ENCODE measurements at regions not wholly inside any gene's neighbourhood (a gene's known extent, or its start where the extent isn't known, plus 50 kb on each side); places are given as distances from the start of the nearest gene placed in this dataset.
"Not testable (repeated sequence)": the region's sequence is repeated elsewhere in the genome, so short reads cannot be mapped to it uniquely, and the experiment has no call there.

DNA sequence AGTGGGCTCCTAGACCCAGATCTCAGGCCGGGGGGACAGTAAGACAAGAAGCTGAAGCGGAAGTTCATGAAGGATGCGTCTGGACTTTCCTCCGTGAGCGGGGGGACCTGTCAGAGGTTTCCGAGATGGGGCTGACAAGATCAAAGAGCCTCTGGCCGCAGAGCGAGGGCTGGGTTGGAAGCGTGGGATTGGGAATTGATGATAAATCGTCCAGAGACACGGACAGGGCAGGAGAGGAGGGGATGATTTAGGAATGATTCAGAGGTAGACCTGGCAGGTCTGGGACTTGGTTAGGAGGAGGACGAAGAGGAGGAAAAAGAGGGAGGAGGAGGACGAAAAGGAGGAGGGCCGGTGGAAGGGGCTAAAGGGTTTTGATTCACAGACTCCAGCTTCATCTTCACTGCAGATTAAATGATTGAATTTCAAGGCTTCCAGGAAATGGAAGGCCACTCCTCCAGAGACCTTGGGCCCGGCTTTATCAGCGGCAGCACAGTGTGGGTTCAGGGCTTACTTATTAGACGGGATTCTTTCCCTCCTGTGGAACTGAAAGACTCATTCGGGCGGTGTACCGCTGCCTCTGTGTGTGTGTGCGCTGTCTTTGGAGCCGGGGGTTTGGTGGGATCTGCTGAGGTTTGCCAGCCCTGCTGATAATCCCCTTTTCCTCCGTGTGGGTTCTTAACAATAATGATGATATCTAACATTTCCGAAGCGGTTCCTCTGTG lies 85.7 kb upstream of the SLC45A1 start:
- Histone ChIP-seq H3K36me3 (ENCODE audit: control insufficient read depth in 2 of 2, insufficient read depth in 2 of 2, low read length in 1 of 2) (no peaks in the 10 kb centered on the region), H3K27me3 (ENCODE audit: control insufficient read depth in 1 of 2, insufficient read depth in 2 of 2, low read length in 2 of 2) (no peaks in the 10 kb centered on the region), H3K27ac (ENCODE audit: low read depth in 2 of 2, low read length in 1 of 2) (no peak overlapping the region), H3K4me1 (ENCODE audit: control insufficient read depth in 2 of 2, insufficient read depth in 2 of 2, low read length in 1 of 2) (no peaks in the 10 kb centered on the region), H3K9me3 (ENCODE audit: control insufficient read depth in 2 of 2, insufficient read depth in 1 of 2, low read depth in 1 of 2, low read length in 1 of 2) (no peaks in the 10 kb centered on the region), H3K4me3 (ENCODE audit: low read depth in 1 of 2, low read length in 2 of 2) (no peak overlapping the region)
- WGBS, 2 donors: 68% methylated on average over 25 of the region's 25 CpGs

DNA sequence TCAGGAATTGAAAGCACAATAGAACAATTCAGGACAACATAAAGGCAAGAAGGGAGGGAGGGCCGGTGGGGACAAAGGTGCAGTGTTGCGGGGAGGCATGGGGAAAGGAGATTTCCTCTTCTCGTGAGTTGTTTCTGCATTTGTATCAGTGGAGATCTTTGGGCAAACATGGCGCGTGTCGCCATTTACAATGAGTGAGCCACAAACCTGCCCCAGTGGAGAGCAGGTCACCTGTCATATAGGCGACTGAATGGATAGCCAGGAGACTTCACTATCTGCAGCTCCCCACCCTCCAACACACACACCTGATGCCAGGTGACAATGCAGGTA lies 87.7 kb upstream of the SLC45A1 start:
- Histone ChIP-seq H3K4me3 (ENCODE audit: low read depth in 1 of 2, low read length in 2 of 2) (no peak overlapping the region), H3K9me3 (ENCODE audit: control insufficient read depth in 2 of 2, insufficient read depth in 1 of 2, low read depth in 1 of 2, low read length in 1 of 2) (no peaks in the 10 kb centered on the region), H3K27ac (ENCODE audit: low read depth in 2 of 2, low read length in 1 of 2) (no peak overlapping the region), H3K4me1 (ENCODE audit: control insufficient read depth in 2 of 2, insufficient read depth in 2 of 2, low read length in 1 of 2) (no peaks in the 10 kb centered on the region), H3K36me3 (ENCODE audit: control insufficient read depth in 2 of 2, insufficient read depth in 2 of 2, low read length in 1 of 2) (no peaks in the 10 kb centered on the region), H3K27me3 (ENCODE audit: control insufficient read depth in 1 of 2, insufficient read depth in 2 of 2, low read length in 2 of 2) (no peaks in the 10 kb centered on the region)
- WGBS, 2 donors: 71 to 84% methylated on average over 7 of the region's 7 CpGs

DNA sequence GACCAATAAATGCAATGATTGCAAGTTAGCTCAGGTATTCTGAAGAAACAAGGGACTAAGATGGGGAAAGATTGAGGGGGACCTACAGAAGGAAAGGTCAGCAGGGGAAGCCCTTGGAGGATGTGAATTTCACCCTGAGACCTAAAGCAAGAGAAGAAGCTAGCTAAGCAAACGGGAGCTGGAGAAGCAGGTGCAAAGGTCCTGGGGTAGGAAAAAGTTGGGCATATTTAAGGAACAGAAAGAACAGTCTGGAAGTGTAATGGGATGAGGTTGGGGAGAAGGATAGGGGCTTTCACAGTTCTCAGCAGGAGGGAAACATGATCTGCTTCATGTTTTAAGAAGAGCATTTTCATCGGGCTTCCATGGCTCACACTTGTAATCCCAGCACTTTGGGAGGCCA lies 89.7 kb upstream of the SLC45A1 start:
- H3K4me1 ChIP-seq (ENCODE audit: control insufficient read depth in 2 of 2, insufficient read depth in 2 of 2, low read length in 1 of 2): no peaks in the 10 kb centered on the region
- WGBS, 2 donors: 90 to 100% methylated on average over 2 of the region's 2 CpGs

DNA sequence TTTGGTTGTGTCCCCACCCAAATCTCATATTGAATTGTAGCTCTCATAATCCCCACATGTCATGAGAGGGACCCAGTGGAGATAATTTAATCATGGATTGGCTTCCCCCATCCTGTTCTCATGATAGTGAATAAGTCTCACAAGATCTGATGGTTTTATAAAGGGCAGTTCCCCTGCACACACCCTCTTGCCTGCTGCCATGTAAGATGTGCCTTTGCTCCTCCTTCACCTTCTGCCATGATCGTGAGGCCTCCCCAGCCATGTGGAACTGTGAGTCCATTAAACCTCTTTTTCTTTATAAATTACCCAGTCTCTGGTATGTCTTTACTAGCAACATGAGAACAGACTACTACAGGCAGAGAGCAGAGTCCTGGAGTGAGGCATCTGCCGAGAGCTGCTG lies 90.2 kb upstream of the SLC45A1 start:
- not testable (repeated sequence) for H3K4me1 ChIP-seq (ENCODE audit: control insufficient read depth in 2 of 2, insufficient read depth in 2 of 2, low read length in 1 of 2); H3K9me3 ChIP-seq (ENCODE audit: control insufficient read depth in 2 of 2, insufficient read depth in 1 of 2, low read depth in 1 of 2, low read length in 1 of 2); H3K36me3 ChIP-seq (ENCODE audit: control insufficient read depth in 2 of 2, insufficient read depth in 2 of 2, low read length in 1 of 2); H3K4me3 ChIP-seq (ENCODE audit: low read depth in 1 of 2, low read length in 2 of 2); H3K27ac ChIP-seq (ENCODE audit: low read depth in 2 of 2, low read length in 1 of 2); H3K27me3 ChIP-seq (ENCODE audit: control insufficient read depth in 1 of 2, insufficient read depth in 2 of 2, low read length in 2 of 2)
- 92 to 97% methylated on average over 2 of the region's 2 CpGs for WGBS, 2 donors

More for the DNA sequence above, 89.7 kb upstream of the SLC45A1 start:
- Histone ChIP-seq H3K27ac (ENCODE audit: low read depth in 2 of 2, low read length in 1 of 2) (no peak overlapping the region), H3K4me3 (ENCODE audit: low read depth in 1 of 2, low read length in 2 of 2) (no peak overlapping the region), H3K9me3 (ENCODE audit: control insufficient read depth in 2 of 2, insufficient read depth in 1 of 2, low read depth in 1 of 2, low read length in 1 of 2) (no peaks in the 10 kb centered on the region), H3K36me3 (ENCODE audit: control insufficient read depth in 2 of 2, insufficient read depth in 2 of 2, low read length in 1 of 2) (no peaks in the 10 kb centered on the region), H3K27me3 (ENCODE audit: control insufficient read depth in 1 of 2, insufficient read depth in 2 of 2, low read length in 2 of 2) (no peaks in the 10 kb centered on the region)

DNA sequence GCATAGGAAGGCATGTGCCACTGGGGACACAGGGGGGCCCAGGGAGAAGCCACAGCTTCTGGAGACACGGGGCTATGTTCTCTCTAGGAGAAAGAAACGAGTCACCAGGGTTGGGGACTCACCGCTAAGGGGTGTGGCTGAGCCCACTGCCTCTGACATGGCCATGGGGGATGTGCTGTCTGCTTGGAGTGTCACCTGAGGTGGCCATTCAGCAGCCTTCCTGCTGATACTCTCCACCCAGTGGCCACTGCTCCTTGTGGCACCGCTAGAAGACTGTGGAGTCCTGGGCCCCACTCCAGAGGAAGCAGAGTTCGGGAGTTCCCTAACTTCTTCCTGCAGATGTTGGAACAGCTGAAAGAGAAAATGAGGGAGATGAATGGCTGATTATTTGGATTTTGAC lies 91.2 kb upstream of the SLC45A1 start:
- H3K4me3 ChIP-seq (ENCODE audit: low read depth in 1 of 2, low read length in 2 of 2): no peak overlapping the region
- no peak overlapping the region for H3K27ac ChIP-seq (ENCODE audit: low read depth in 2 of 2, low read length in 1 of 2)
- no peaks in the 10 kb centered on the region for H3K4me1 ChIP-seq (ENCODE audit: control insufficient read depth in 2 of 2, insufficient read depth in 2 of 2, low read length in 1 of 2)
- no peaks in the 10 kb centered on the region for H3K36me3 ChIP-seq (ENCODE audit: control insufficient read depth in 2 of 2, insufficient read depth in 2 of 2, low read length in 1 of 2)
- no peaks in the 10 kb centered on the region for H3K27me3 ChIP-seq (ENCODE audit: control insufficient read depth in 1 of 2, insufficient read depth in 2 of 2, low read length in 2 of 2)
- WGBS, 2 donors: 77 to 79% methylated on average over 5 of the region's 5 CpGs
- no peaks in the 10 kb centered on the region for H3K9me3 ChIP-seq (ENCODE audit: control insufficient read depth in 2 of 2, insufficient read depth in 1 of 2, low read depth in 1 of 2, low read length in 1 of 2)

DNA sequence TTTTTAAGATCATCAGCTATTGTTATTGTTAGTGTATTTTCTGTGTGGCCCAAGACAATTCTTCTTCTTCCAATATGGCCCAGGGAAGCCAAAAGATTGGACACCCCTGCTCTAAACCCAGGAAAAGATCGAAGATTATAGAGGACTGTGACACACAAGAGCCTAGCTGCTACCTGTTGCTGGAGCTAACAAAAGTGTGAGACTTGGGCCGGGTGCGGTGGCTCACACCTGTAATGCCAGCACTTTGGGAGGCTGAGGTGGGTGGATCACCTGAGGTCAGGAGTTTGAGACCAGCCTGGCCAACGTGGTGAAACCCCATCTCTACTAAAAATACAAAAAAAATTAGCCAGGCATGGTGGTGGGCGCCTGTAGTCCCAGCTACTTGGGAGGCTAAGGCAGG lies 91.9 kb upstream of the SLC45A1 start:
- H3K27me3 ChIP-seq (ENCODE audit: control insufficient read depth in 1 of 2, insufficient read depth in 2 of 2, low read length in 2 of 2); H3K9me3 ChIP-seq (ENCODE audit: control insufficient read depth in 2 of 2, insufficient read depth in 1 of 2, low read depth in 1 of 2, low read length in 1 of 2); H3K27ac ChIP-seq (ENCODE audit: low read depth in 2 of 2, low read length in 1 of 2); H3K4me3 ChIP-seq (ENCODE audit: low read depth in 1 of 2, low read length in 2 of 2); H3K4me1 ChIP-seq (ENCODE audit: control insufficient read depth in 2 of 2, insufficient read depth in 2 of 2, low read length in 1 of 2); H3K36me3 ChIP-seq (ENCODE audit: control insufficient read depth in 2 of 2, insufficient read depth in 2 of 2, low read length in 1 of 2): not testable (repeated sequence)
- WGBS, 2 donors: 89 to 90% methylated on average over 5 of the region's 5 CpGs

DNA sequence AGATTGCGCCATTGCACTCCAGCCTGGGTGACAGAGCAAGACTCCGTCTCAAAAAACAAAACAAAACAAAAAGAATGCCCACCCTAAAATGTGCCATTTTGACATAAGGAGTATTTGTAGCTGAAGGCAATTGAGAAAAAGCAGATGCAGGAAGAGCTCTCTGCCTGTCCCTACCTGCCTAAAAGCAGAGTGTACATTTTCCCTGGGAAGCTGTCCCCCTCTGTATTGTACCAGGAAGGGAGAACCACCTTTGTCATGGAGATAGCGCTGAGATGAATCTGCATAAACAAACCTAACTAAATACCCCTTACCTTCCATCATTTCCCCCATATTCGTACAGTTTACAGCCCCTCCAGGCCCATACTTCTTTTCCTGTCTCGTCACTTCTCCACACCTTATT lies 94.4 kb upstream of the SLC45A1 start:
- no peaks in the 10 kb centered on the region for H3K4me1 ChIP-seq (ENCODE audit: control insufficient read depth in 2 of 2, insufficient read depth in 2 of 2, low read length in 1 of 2)
- H3K27ac ChIP-seq (ENCODE audit: low read depth in 2 of 2, low read length in 1 of 2): peak overlapping the region in 1 of 2 donors; percentile 8
- no peaks in the 10 kb centered on the region for H3K27me3 ChIP-seq (ENCODE audit: control insufficient read depth in 1 of 2, insufficient read depth in 2 of 2, low read length in 2 of 2)
- H3K9me3 ChIP-seq (ENCODE audit: control insufficient read depth in 2 of 2, insufficient read depth in 1 of 2, low read depth in 1 of 2, low read length in 1 of 2): no peaks in the 10 kb centered on the region
- no peaks in the 10 kb centered on the region for H3K36me3 ChIP-seq (ENCODE audit: control insufficient read depth in 2 of 2, insufficient read depth in 2 of 2, low read length in 1 of 2)
- no peak overlapping the region for H3K4me3 ChIP-seq (ENCODE audit: low read depth in 1 of 2, low read length in 2 of 2)
- WGBS, 2 donors: 62 to 68% methylated on average over 5 of the region's 5 CpGs

DNA sequence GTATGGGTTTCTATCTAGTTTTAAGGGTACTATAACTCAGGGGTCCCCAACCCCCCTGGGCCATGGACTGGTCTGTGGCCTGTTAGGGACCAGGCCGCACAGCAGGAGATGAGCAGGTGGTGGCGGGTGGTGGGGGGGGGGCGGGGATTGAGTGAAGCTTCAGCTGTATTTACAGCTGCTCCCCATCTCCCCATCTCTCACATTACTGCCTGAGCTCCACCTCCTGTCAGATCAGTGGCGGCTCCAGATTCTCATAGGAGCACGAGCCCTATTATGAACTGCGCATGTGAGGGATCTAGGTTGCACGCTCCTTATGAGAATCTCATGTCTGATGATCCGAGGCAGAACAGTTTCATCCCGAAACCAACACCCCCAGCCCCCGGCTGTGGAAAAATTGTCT lies 95.1 kb upstream of the SLC45A1 start:
- H3K4me1 ChIP-seq (ENCODE audit: control insufficient read depth in 2 of 2, insufficient read depth in 2 of 2, low read length in 1 of 2): peaks cover 0 to under 1% of the 10 kb centered on the region in 2 donors
- no peak overlapping the region for H3K4me3 ChIP-seq (ENCODE audit: low read depth in 1 of 2, low read length in 2 of 2)
- WGBS, 2 donors: 93% methylated on average over 10 of the region's 10 CpGs
- no peaks in the 10 kb centered on the region for H3K27me3 ChIP-seq (ENCODE audit: control insufficient read depth in 1 of 2, insufficient read depth in 2 of 2, low read length in 2 of 2)
- H3K27ac ChIP-seq (ENCODE audit: low read depth in 2 of 2, low read length in 1 of 2): no peak overlapping the region
- no peaks in the 10 kb centered on the region for H3K9me3 ChIP-seq (ENCODE audit: control insufficient read depth in 2 of 2, insufficient read depth in 1 of 2, low read depth in 1 of 2, low read length in 1 of 2)
- no peaks in the 10 kb centered on the region for H3K36me3 ChIP-seq (ENCODE audit: control insufficient read depth in 2 of 2, insufficient read depth in 2 of 2, low read length in 1 of 2)

DNA sequence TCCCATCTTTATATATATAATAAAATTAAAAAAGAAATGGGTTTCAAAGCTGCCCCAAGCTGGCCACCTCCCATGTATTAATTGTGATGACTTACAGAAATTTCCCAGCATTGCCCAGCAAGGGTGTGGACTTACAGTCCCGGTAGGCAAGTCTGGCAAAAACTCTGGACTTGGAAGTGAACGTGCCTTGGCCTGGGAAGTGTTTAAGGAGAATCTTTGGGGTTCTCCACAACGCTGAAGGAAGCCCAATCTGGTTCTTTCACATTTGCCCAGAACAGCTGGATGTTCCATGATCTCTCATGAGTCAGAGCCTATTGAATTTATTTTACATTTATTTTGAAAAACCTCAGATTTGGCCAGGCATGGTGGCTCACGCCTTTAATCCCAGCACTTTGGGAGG lies 98.4 kb upstream of the SLC45A1 start:
- H3K4me3 ChIP-seq (ENCODE audit: low read depth in 1 of 2, low read length in 2 of 2): no peak overlapping the region
- H3K36me3 ChIP-seq (ENCODE audit: control insufficient read depth in 2 of 2, insufficient read depth in 2 of 2, low read length in 1 of 2): no peaks in the 10 kb centered on the region
- peaks cover 0 to 8% of the 10 kb centered on the region in 2 donors for H3K4me1 ChIP-seq (ENCODE audit: control insufficient read depth in 2 of 2, insufficient read depth in 2 of 2, low read length in 1 of 2)
- no peak overlapping the region for H3K27ac ChIP-seq (ENCODE audit: low read depth in 2 of 2, low read length in 1 of 2)
- 51 to 57% methylated on average over 4 of the region's 4 CpGs for WGBS, 2 donors
- no peaks in the 10 kb centered on the region for H3K27me3 ChIP-seq (ENCODE audit: control insufficient read depth in 1 of 2, insufficient read depth in 2 of 2, low read length in 2 of 2)
- no peaks in the 10 kb centered on the region for H3K9me3 ChIP-seq (ENCODE audit: control insufficient read depth in 2 of 2, insufficient read depth in 1 of 2, low read depth in 1 of 2, low read length in 1 of 2)

DNA sequence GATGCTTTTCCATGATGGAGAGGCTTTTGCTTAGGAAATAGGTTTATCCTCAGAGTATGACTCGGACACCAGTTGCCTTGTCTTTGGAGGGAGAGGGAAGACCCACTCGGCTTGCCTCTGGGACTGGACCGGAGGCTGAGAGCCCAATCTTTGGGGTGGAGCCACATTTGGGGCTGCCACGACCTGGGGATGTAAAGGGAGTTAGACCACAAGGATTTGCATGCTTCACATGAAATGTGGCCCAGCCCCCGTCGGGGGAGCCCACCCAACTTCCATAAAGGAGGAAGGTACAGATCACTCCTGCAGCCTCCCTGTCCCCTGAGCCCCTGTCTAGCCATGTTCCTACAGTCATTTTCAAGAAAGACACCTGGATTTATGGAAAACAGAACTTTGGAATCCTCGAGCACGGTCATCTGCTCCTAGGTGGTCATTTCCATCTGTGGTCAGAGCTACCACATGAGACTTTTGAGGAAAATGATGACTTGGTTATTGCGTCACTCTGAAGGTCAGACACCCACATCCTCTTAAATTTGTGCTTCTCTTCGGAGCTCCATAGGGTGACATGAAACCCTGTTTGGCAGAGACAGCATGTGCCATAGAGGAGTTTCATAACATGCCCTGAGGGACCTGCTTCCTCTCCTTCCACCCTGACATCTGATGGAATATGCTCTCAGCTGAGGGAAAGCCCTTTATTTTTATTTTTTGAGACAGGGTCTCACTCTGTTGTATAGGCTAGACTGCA lies 99.4 kb upstream of the SLC45A1 start:
- Histone ChIP-seq H3K4me1 (ENCODE audit: control insufficient read depth in 2 of 2, insufficient read depth in 2 of 2, low read length in 1 of 2) (peaks cover 0 to 8% of the 10 kb centered on the region in 2 donors), H3K27me3 (ENCODE audit: control insufficient read depth in 1 of 2, insufficient read depth in 2 of 2, low read length in 2 of 2) (no peaks in the 10 kb centered on the region), H3K36me3 (ENCODE audit: control insufficient read depth in 2 of 2, insufficient read depth in 2 of 2, low read length in 1 of 2) (no peaks in the 10 kb centered on the region), H3K27ac (ENCODE audit: low read depth in 2 of 2, low read length in 1 of 2) (no peak overlapping the region), H3K4me3 (ENCODE audit: low read depth in 1 of 2, low read length in 2 of 2) (no peak overlapping the region), H3K9me3 (ENCODE audit: control insufficient read depth in 2 of 2, insufficient read depth in 1 of 2, low read depth in 1 of 2, low read length in 1 of 2) (no peaks in the 10 kb centered on the region)
- 83 to 84% methylated on average over 10 of the region's 10 CpGs for WGBS, 2 donors
